ENCODE measurements at regions not wholly inside any gene's neighbourhood (a gene's known extent, or its start where the extent isn't known, plus 50 kb on each side); places are given as distances from the start of the nearest gene placed in this dataset.

DNA sequence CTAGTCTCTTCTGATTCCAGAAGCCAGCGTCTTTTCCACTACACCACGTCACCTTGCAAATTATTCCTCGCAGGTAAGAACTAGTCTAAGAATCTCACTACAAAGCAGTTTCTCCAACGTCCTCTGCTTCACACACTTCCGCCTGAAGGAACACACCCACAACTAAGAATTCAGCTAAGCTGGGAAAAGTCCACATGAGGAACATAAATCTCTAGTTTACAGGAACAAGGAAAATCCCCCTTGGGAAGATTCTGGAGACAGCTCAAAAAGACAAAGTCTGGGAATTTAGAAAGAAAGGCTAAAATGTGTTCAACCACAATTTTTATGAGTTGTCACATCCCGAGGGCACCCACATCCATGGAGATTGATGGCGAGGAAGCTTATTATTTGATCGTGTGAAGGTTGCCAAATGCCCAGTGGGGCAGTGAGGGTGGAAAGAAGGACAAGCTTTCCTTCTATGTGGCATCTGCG is 780.2 kb upstream of the TBX3 start:
- H3K4me1 ChIP-seq (ENCODE audit: control insufficient read depth in 1 of 2, insufficient read depth in 2 of 2, low read length in 2 of 2): peaks cover 0 to 8% of the 10 kb centered on the region in 2 experiments; a peak in 1 of 4 replicates
- no peaks in the 10 kb centered on the region for H3K9me2 ChIP-seq (ENCODE audit: insufficient read depth)
- DNase-seq (ENCODE audit: low read depth, low spot score) (no peak), ATAC-seq (no peak)
- RAD21 ChIA-PET (ENCODE audit: low non-redundant PET in 1 of 2, low total read pairs in 2 of 2, uncharacterized antibody in 2 of 2, unreplicated experiment in 2 of 2): no interaction called here
- no peak for TF ChIP-seq REST (IDR thresholded peaks at IDR 0.05; ENCODE audit: low read depth)
- TF ChIP-seq, protein P1, sequence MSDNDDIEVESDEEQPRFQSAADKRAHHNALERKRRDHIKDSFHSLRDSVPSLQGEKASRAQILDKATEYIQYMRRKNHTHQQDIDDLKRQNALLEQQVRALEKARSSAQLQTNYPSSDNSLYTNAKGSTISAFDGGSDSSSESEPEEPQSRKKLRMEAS (IDR thresholded peaks at IDR 0.05): no peak
- no peak for TF ChIP-seq CEBPB (IDR thresholded peaks at IDR 0.05; ENCODE audit: low read depth)
- TF ChIP-seq SP1 (IDR thresholded peaks at IDR 0.05; ENCODE audit: low read depth): no peak
- no peak for TF ChIP-seq EGR1 (IDR thresholded peaks at IDR 0.05; ENCODE audit: low read depth)
- TF ChIP-seq TCF7L2 (IDR thresholded peaks at IDR 0.05; ENCODE audit: borderline replicate concordance, extremely low read depth, insufficient read depth, insufficient read length): no peak
- no peak for TF ChIP-seq SIN3A (IDR thresholded peaks at IDR 0.05; ENCODE audit: low read depth)
- no peak for TF ChIP-seq FOSL1 (IDR thresholded peaks at IDR 0.05; ENCODE audit: low read depth)
- TF ChIP-seq SRF (IDR thresholded peaks at IDR 0.05; ENCODE audit: low read depth): no peak
- TF ChIP-seq YY1 (IDR thresholded peaks at IDR 0.05; ENCODE audit: extremely low read depth, insufficient replicate concordance, low read depth, low read length): no peak
- TF ChIP-seq CBX3 (IDR thresholded peaks at IDR 0.05; ENCODE audit: low read depth): no peak
- TF ChIP-seq, protein P2, sequence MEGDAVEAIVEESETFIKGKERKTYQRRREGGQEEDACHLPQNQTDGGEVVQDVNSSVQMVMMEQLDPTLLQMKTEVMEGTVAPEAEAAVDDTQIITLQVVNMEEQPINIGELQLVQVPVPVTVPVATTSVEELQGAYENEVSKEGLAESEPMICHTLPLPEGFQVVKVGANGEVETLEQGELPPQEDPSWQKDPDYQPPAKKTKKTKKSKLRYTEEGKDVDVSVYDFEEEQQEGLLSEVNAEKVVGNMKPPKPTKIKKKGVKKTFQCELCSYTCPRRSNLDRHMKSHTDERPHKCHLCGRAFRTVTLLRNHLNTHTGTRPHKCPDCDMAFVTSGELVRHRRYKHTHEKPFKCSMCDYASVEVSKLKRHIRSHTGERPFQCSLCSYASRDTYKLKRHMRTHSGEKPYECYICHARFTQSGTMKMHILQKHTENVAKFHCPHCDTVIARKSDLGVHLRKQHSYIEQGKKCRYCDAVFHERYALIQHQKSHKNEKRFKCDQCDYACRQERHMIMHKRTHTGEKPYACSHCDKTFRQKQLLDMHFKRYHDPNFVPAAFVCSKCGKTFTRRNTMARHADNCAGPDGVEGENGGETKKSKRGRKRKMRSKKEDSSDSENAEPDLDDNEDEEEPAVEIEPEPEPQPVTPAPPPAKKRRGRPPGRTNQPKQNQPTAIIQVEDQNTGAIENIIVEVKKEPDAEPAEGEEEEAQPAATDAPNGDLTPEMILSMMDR (IDR thresholded peaks at IDR 0.05 in 2 of 3, conservative IDR thresholded peaks at IDR 0.05 in 1 of 3; ENCODE audit: borderline replicate concordance in 1 of 3, insufficient read depth in 1 of 3, low read depth in 2 of 3, low read length in 2 of 3): no peak
- TF ChIP-seq, protein P3, sequence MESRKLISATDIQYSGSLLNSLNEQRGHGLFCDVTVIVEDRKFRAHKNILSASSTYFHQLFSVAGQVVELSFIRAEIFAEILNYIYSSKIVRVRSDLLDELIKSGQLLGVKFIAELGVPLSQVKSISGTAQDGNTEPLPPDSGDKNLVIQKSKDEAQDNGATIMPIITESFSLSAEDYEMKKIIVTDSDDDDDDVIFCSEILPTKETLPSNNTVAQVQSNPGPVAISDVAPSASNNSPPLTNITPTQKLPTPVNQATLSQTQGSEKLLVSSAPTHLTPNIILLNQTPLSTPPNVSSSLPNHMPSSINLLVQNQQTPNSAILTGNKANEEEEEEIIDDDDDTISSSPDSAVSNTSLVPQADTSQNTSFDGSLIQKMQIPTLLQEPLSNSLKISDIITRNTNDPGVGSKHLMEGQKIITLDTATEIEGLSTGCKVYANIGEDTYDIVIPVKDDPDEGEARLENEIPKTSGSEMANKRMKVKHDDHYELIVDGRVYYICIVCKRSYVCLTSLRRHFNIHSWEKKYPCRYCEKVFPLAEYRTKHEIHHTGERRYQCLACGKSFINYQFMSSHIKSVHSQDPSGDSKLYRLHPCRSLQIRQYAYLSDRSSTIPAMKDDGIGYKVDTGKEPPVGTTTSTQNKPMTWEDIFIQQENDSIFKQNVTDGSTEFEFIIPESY (IDR thresholded peaks at IDR 0.05; ENCODE audit: extremely low read depth, insufficient replicate concordance, low read length): no peak
- no peak for TF ChIP-seq JUND (IDR thresholded peaks at IDR 0.05)
- no peak for TF ChIP-seq EZH2 (IDR thresholded peaks at IDR 0.05)
- TF ChIP-seq POLR2AphosphoS5 (IDR thresholded peaks at IDR 0.05; ENCODE audit: low read depth, low read length): no peak
- no TSS peak for BruUV-seq (replicated peaks)
- POLR2A ChIA-PET: interaction anchor here (1.0 kb wide), 1 partner anchor 282 kb away, joined by 3 read pairs; no protein-coding TSS in a partner anchor
- H3K9ac ChIP-seq (ENCODE audit: low read length): no peak overlapping the region
- H3K27me3 ChIP-seq (ENCODE audit: insufficient read depth, low read length): no peaks in the 10 kb centered on the region; the same call in 1 of the 2 replicates
- H3K79me2 ChIP-seq (ENCODE audit: insufficient read depth, low read length): no peaks in the 10 kb centered on the region
- no peak overlapping the region for H3K4me2 ChIP-seq (ENCODE audit: low read length)
- H3K9me3 ChIP-seq (ENCODE audit: control insufficient read depth in 1 of 2, insufficient read depth in 1 of 2, low read depth in 1 of 2, low read length in 2 of 2): peaks cover 0 to 13% of the 10 kb centered on the region in 2 experiments; a peak in 1 of 4 replicates
- no peak overlapping the region for H3K4me3 ChIP-seq (replicated peaks in 1 of 2; ENCODE audit: low read depth in 1 of 2, low read length in 2 of 2)
- H2AFZ ChIP-seq (ENCODE audit: low read depth, low read length, poor library complexity, severe bottlenecking): no peak overlapping the region
- no peaks in the 10 kb centered on the region for H4K20me1 ChIP-seq (ENCODE audit: insufficient read depth)
- intact Hi-C loops (cut with micrococcal nuclease): no loop called here
- no peak overlapping the region for H3K27ac ChIP-seq (ENCODE audit: low read depth, low read length)
- no peaks in the 10 kb centered on the region for H3K36me3 ChIP-seq (ENCODE audit: control insufficient read depth in 1 of 2, insufficient read depth in 2 of 2, low read length in 2 of 2)
- CTCF ChIA-PET: no interaction called here

All from HCT116 (cell line).